ENCODE measurements at regions not wholly inside any gene's neighbourhood (a gene's known extent, or its start where the extent isn't known, plus 50 kb on each side); places are given as distances from the start of the nearest gene placed in this dataset.

GRCh38 chr18:24919181-24919797, 432.7 kb downstream of the ZNF521 start:
- ATAC-seq (ENCODE audit: insufficient read depth, low FRiP score) (no peak), DNase-seq (no peak)
- Histone ChIP-seq H3K4me1 (ENCODE audit: control insufficient read depth in 5 of 5, insufficient read depth in 5 of 5, low read length in 5 of 5) (no peaks in the 10 kb centered on the region), H3K9ac (ENCODE audit: insufficient read depth in 1 of 2, low read length in 2 of 2) (no peak overlapping the region), H3K4me3 (no peak overlapping the region), H3K36me3 (ENCODE audit: control insufficient read depth in 4 of 4, insufficient read depth in 4 of 4, low read length in 4 of 4) (no peaks in the 10 kb centered on the region), H3K9me3 (ENCODE audit: control insufficient read depth in 4 of 4, insufficient read depth in 3 of 4, low read length in 3 of 4) (peaks cover 0 to 1% (median 0%) of the 10 kb centered on the region in 4 donors), H3K27ac (ENCODE audit: low read depth in 1 of 2, low read length in 1 of 2) (no peak overlapping the region), H3K27me3 (ENCODE audit: control insufficient read depth in 3 of 3, insufficient read depth in 3 of 3, low read length in 2 of 3) (no peaks in the 10 kb centered on the region)
- 88% methylated on average over 10 of the region's 10 CpGs for WGBS, 2 donors
- TF ChIP-seq CTCF (IDR thresholded peaks at IDR 0.05; ENCODE audit: control extremely low read depth, extremely low read depth) = no peak

- Histone ChIP-seq H3K27me3 (ENCODE audit: control insufficient read depth in 3 of 3, insufficient read depth in 3 of 3, low read length in 2 of 3) (no peaks in the 10 kb centered on the region), H3K36me3 (ENCODE audit: control insufficient read depth in 4 of 4, insufficient read depth in 4 of 4, low read length in 4 of 4) (no peaks in the 10 kb centered on the region), H3K4me1 (ENCODE audit: control insufficient read depth in 5 of 5, insufficient read depth in 5 of 5, low read length in 5 of 5) (peaks cover 0 to 1% (median 0%) of the 10 kb centered on the region in 5 donors), H3K27ac (ENCODE audit: low read depth in 1 of 2, low read length in 1 of 2) (no peak overlapping the region), H3K9ac (ENCODE audit: insufficient read depth in 1 of 2, low read length in 2 of 2) (no peak overlapping the region), H3K4me3 (no peak overlapping the region), H3K9me3 (ENCODE audit: control insufficient read depth in 4 of 4, insufficient read depth in 3 of 4, low read length in 3 of 4) (peaks cover 0 to 5% (median 0%) of the 10 kb centered on the region in 4 donors)
- DNase-seq = no peak
- ATAC-seq (ENCODE audit: insufficient read depth, low FRiP score) = no peak
- no peak for TF ChIP-seq CTCF (IDR thresholded peaks at IDR 0.05; ENCODE audit: control extremely low read depth, extremely low read depth)
- 65 to 69% methylated on average over 4 of the region's 4 CpGs for WGBS, 2 donors
Measured at GRCh38 chr18:24922491-24922890, 429.5 kb downstream of the ZNF521 start.

- TF ChIP-seq CTCF (IDR thresholded peaks at IDR 0.05; ENCODE audit: control extremely low read depth, extremely low read depth) = no peak
- H3K27ac ChIP-seq (ENCODE audit: low read depth in 1 of 2, low read length in 1 of 2) = no peak overlapping the region
Measured at GRCh38 chr18:24923138-24923537, 428.8 kb downstream of the ZNF521 start.

More at GRCh38 chr18:24923138-24923537, 428.8 kb downstream of the ZNF521 start:
- Histone ChIP-seq H3K4me1 (ENCODE audit: control insufficient read depth in 5 of 5, insufficient read depth in 5 of 5, low read length in 5 of 5) (peaks cover 0 to 1% (median 0%) of the 10 kb centered on the region in 5 donors), H3K9ac (ENCODE audit: insufficient read depth in 1 of 2, low read length in 2 of 2) (no peak overlapping the region), H3K27me3 (ENCODE audit: control insufficient read depth in 3 of 3, insufficient read depth in 3 of 3, low read length in 2 of 3) (no peaks in the 10 kb centered on the region), H3K9me3 (ENCODE audit: control insufficient read depth in 4 of 4, insufficient read depth in 3 of 4, low read length in 3 of 4) (peaks cover 0 to 4% (median 0%) of the 10 kb centered on the region in 4 donors), H3K36me3 (ENCODE audit: control insufficient read depth in 4 of 4, insufficient read depth in 4 of 4, low read length in 4 of 4) (no peaks in the 10 kb centered on the region), H3K4me3 (no peak overlapping the region)
- no peak for DNase-seq
- 0% methylated on average over 1 of the region's 1 CpG for WGBS, 2 donors
- ATAC-seq (ENCODE audit: insufficient read depth, low FRiP score) = no peak
